Neural cell (in vitro differentiated cells): ENCODE measurements at regions not wholly inside any gene's neighbourhood (a gene's known extent, or its start where the extent isn't known, plus 50 kb on each side); places are given as distances from the start of the nearest gene placed in this dataset.

Experiments
- H2AFZ ChIP-seq: fragments of 200-600, 300-800 bp; sonication (generic), shearing (Covaris generic); 2 replicates; pipeline ENCODE4 v1.6.0; 2014; ENCODE audit warnings: low read depth, mild to moderate bottlenecking, antibody characterized with exemption, low read length, moderate library complexity
- H3F3A ChIP-seq: fragments of 200-600 bp; shearing (Covaris generic); 2 replicates; pipeline ENCODE4 v1.6.1; 2016; ENCODE audit warnings: mild to moderate bottlenecking, moderate library complexity, mixed read lengths, antibody characterized with exemption, low read length; ENCODE audit not compliant: insufficient read depth, poor library complexity, severe bottlenecking
- H3K27ac ChIP-seq: fragments of 200-600, 300-800 bp; sonication (generic), shearing (Covaris generic); 2 replicates; pipeline ENCODE4 v1.5.1; 2014; ENCODE audit warnings: mild to moderate bottlenecking, low read length, moderate library complexity
- H3K27me3 ChIP-seq: fragments of 300-800, 200-600 bp; sonication (generic), shearing (Covaris generic); 2 replicates; pipeline ENCODE4 v1.6.0; 2014; ENCODE audit warnings: mild to moderate bottlenecking, low read depth, low read length, moderate library complexity; ENCODE audit not compliant: insufficient read depth
- H3K36me3 ChIP-seq: fragments of 300-800, 200-600 bp; sonication (generic), shearing (Covaris generic); 2 replicates; pipeline ENCODE4 v1.5.1; 2014; ENCODE audit warnings: mild to moderate bottlenecking, antibody characterized with exemption, low read length, moderate library complexity; ENCODE audit not compliant: insufficient read depth
- H3K4me2 ChIP-seq: fragments of 300-800, 200-600 bp; sonication (generic), shearing (Covaris generic); 2 replicates; pipeline ENCODE4 v1.6.0; 2014; ENCODE audit warnings: mild to moderate bottlenecking, low read length
- H3K4me3 ChIP-seq: fragments of 300-800, 200-600 bp; sonication (generic), shearing (Covaris generic); 2 replicates; pipeline ENCODE4 v1.5.1; 2014; ENCODE audit warnings: mild to moderate bottlenecking, low read length, moderate library complexity
- H3K79me2 ChIP-seq: fragments of 200-600 bp; shearing (Covaris generic); replicated peaks from 2 replicates; pipeline ENCODE4 v1.6.0; 2014; ENCODE audit warnings: mild to moderate bottlenecking, low read length, moderate library complexity; ENCODE audit not compliant: insufficient read depth
- H3K9ac ChIP-seq: fragments of 300-800, 200-600 bp; sonication (generic), shearing (Covaris generic); 2 replicates; pipeline ENCODE4 v1.6.1; 2016; ENCODE audit warnings: mild to moderate bottlenecking, low read length, mixed read lengths
- H3K9me2 ChIP-seq: fragments of 200-600 bp; shearing (Covaris generic); 2 replicates; pipeline ENCODE4 v1.6.1; 2016; ENCODE audit warnings: mild to moderate bottlenecking, low read length, mixed read lengths; ENCODE audit not compliant: insufficient read depth
- H3K9me3 ChIP-seq: fragments of 200-600, 300-800 bp; sonication (generic), shearing (Covaris generic); 2 replicates; pipeline ENCODE4 v1.6.1; 2016; ENCODE audit warnings: mild to moderate bottlenecking, mixed run types, low read length, moderate library complexity, mixed read lengths
- H4K20me1 ChIP-seq: fragments of 200-600 bp; shearing (Covaris generic); 2 replicates; pipeline ENCODE4 v1.6.1; 2016; ENCODE audit warnings: mild to moderate bottlenecking, mixed run types; ENCODE audit not compliant: insufficient read depth
- EP300 ChIP-seq: fragments of 450-650 bp; conservative IDR thresholded peaks from 2 replicates; pipeline ENCODE4 v1.6.1; 2014; ENCODE audit warnings: antibody characterized with exemption, mild to moderate bottlenecking, moderate library complexity; ENCODE audit not compliant: poor library complexity, severe bottlenecking
- EZH2 ChIP-seq: fragments of 200-600, 300-800 bp; shearing (Covaris generic), sonication (generic); IDR thresholded peaks from 2 replicates; pipeline ENCODE4 v1.6.1; 2014; ENCODE audit warnings: antibody characterized with exemption, low read length, borderline replicate concordance, mild to moderate bottlenecking; ENCODE audit not compliant: insufficient read depth, poor library complexity, severe bottlenecking
- MXI1 ChIP-seq: fragments of 450-650 bp; conservative IDR thresholded peaks from 2 replicates; pipeline ENCODE4 v1.6.1; 2014; ENCODE audit warnings: antibody characterized with exemption, mild to moderate bottlenecking; ENCODE audit not compliant: poor library complexity, severe bottlenecking
- POLR2AphosphoS5 ChIP-seq: IDR thresholded peaks from 2 replicates; pipeline ENCODE4 v1.6.1; 2012
- RAD21 ChIP-seq: fragments of 450-650 bp; conservative IDR thresholded peaks from 2 replicates; pipeline ENCODE4 v1.6.1; 2014; ENCODE audit warnings: antibody characterized with exemption, mild to moderate bottlenecking, moderate library complexity
- REST ChIP-seq: IDR thresholded peaks from 2 replicates; pipeline ENCODE4 v1.6.1; 2012; ENCODE audit warnings: borderline replicate concordance
- SMC3 ChIP-seq: fragments of 450-650 bp; conservative IDR thresholded peaks from 2 replicates; pipeline ENCODE4 v1.6.1; 2014; ENCODE audit warnings: antibody characterized with exemption, mild to moderate bottlenecking, moderate library complexity; ENCODE audit not compliant: poor library complexity
- TAF1 ChIP-seq: IDR thresholded peaks from 2 replicates; pipeline ENCODE4 v1.6.1; 2012; ENCODE audit warnings: low read depth
- TF ChIP-seq, protein P1 (sequence below): fragments of 450-650 bp; IDR thresholded peaks from 2 replicates; pipeline ENCODE4 v1.5.1; 2014; ENCODE audit warnings: antibody characterized with exemption, mild to moderate bottlenecking, moderate library complexity; ENCODE audit not compliant: poor library complexity, severe bottlenecking

GRCh38 chr9:11323457-11323856 is 710.7 kb upstream of the PTPRD start:
- no peak overlapping the region for H3K4me3 ChIP-seq
- H3K4me2 ChIP-seq = no peak overlapping the region
- H3K79me2 ChIP-seq = no peaks in the 10 kb centered on the region
- H3F3A ChIP-seq = peaks cover 4% of the 10 kb centered on the region
- H3K9me3 ChIP-seq = no peaks in the 10 kb centered on the region
- H4K20me1 ChIP-seq = no peaks in the 10 kb centered on the region
- H3K9me2 ChIP-seq = no peaks in the 10 kb centered on the region
- H3K9ac ChIP-seq = no peak overlapping the region
- no peak overlapping the region for H2AFZ ChIP-seq
- no peaks in the 10 kb centered on the region for H3K27me3 ChIP-seq
- H3K36me3 ChIP-seq = no peaks in the 10 kb centered on the region
- H3K27ac ChIP-seq = no peak overlapping the region
- TF ChIP-seq RAD21 (no peak), TAF1 (no peak), REST (no peak), MXI1 (no peak), SMC3 (no peak), EP300 (no peak)

GRCh38 chr9:11326231-11326630 is 713.4 kb upstream of the PTPRD start:
- Histone ChIP-seq H3F3A (no peaks in the 10 kb centered on the region), H3K9me2 (no peaks in the 10 kb centered on the region), H3K27ac (no peak overlapping the region), H4K20me1 (no peaks in the 10 kb centered on the region), H3K4me2 (no peak overlapping the region), H3K27me3 (no peaks in the 10 kb centered on the region), H3K36me3 (no peaks in the 10 kb centered on the region), H3K4me3 (no peak overlapping the region), H2AFZ (no peak overlapping the region), H3K79me2 (no peaks in the 10 kb centered on the region), H3K9ac (no peak overlapping the region), H3K9me3 (no peaks in the 10 kb centered on the region)
- no peak for TF ChIP-seq POLR2AphosphoS5
- TF ChIP-seq, protein P1, sequence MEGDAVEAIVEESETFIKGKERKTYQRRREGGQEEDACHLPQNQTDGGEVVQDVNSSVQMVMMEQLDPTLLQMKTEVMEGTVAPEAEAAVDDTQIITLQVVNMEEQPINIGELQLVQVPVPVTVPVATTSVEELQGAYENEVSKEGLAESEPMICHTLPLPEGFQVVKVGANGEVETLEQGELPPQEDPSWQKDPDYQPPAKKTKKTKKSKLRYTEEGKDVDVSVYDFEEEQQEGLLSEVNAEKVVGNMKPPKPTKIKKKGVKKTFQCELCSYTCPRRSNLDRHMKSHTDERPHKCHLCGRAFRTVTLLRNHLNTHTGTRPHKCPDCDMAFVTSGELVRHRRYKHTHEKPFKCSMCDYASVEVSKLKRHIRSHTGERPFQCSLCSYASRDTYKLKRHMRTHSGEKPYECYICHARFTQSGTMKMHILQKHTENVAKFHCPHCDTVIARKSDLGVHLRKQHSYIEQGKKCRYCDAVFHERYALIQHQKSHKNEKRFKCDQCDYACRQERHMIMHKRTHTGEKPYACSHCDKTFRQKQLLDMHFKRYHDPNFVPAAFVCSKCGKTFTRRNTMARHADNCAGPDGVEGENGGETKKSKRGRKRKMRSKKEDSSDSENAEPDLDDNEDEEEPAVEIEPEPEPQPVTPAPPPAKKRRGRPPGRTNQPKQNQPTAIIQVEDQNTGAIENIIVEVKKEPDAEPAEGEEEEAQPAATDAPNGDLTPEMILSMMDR = no peak
- TF ChIP-seq EP300 = no peak
- TF ChIP-seq EZH2 = no peak
- no peak for TF ChIP-seq RAD21
- no peak for TF ChIP-seq SMC3
- TF ChIP-seq REST = no peak
- no peak for TF ChIP-seq MXI1
- no peak for TF ChIP-seq TAF1
